HepG2 (cell line): ENCODE measurements at regions not wholly inside any gene's neighbourhood (a gene's known extent, or its start where the extent isn't known, plus 50 kb on each side); places are given as distances from the start of the nearest gene placed in this dataset.

Experiments
- ATAC-seq: fragments of 200-7000 bp; cut with Tn5 transposase; 3 replicates; pipeline ENCODE4 v1.9.1; 2020; ENCODE audit warnings: mild to moderate bottlenecking, moderate library complexity
- BruUV-seq: library from RNA; stranded (reverse); fragments of 400-500 nt; replicated peaks from 2 replicates; lab custom pipeline; 2021; lab: Mats Ljungman, UMichigan
- CTCF ChIA-PET: fragments of 300-600 bp; formaldehyde crosslinking; extraction: SDS; loops from one replicate; lab custom pipeline; 2021; ENCODE audit warnings: low total read pairs, inconsistent platforms, low intra/inter-chr PET ratio; lab: Yijun Ruan, JAX
- POLR2A ChIA-PET: fragments of 350-600 bp; sonication (Branson Sonifier 250); formaldehyde crosslinking; loops from one replicate; lab custom pipeline; 2020; ENCODE audit warnings: antibody characterized with exemption, inconsistent platforms; lab: Yijun Ruan, JAX
- DNase-seq: peaks from one replicate; pipeline ENCODE4 v3.0.0-alpha.2; 2015; ENCODE audit warnings: low spot score
- FAIRE-seq: peaks from 3 replicates; lab custom pipeline; 2011; peaks lifted over from hg19 to GRCh38; lab: Jason Lieb, UNC
- H2AFZ ChIP-seq: one replicate; pipeline ENCODE4 v1.6.1; 2011; ENCODE audit warnings: low read length, inconsistent platforms
- H3K27ac ChIP-seq: fragments of 300-600 bp; 3 replicates; pipeline ENCODE4 v1.8.0; 2011; ENCODE audit warnings: mixed run types, mild to moderate bottlenecking, mixed read lengths, low read length, inconsistent platforms; ENCODE audit not compliant: insufficient read depth; ENCODE audit errors: extremely low read length
- H3K27me3 ChIP-seq, 2 experiments: fragments of 200-600 bp in 1 of 2; 2 replicates in 1 of 2; 3 replicates in 1 of 2; pipeline versions ENCODE4 v1.6.0 to v1.8.0; 2011; ENCODE audit warnings: low read length in 2 of 2, mild to moderate bottlenecking in 2 of 2, moderate library complexity in 2 of 2, inconsistent platforms in 1 of 2; ENCODE audit not compliant: insufficient read depth in 2 of 2, control insufficient read depth in 1 of 2
- H3K36me3 ChIP-seq, 2 experiments: fragments of 200-600 bp in 1 of 2; replicated peaks in 1 of 2; 2 replicates in 1 of 2; 3 replicates in 1 of 2; pipeline versions ENCODE4 v1.5.1 to v1.8.0; 2011; ENCODE audit warnings: low read length in 2 of 2, inconsistent platforms in 1 of 2; ENCODE audit not compliant: insufficient read depth in 2 of 2, control insufficient read depth in 1 of 2
- H3K4me1 ChIP-seq: 2 replicates; pipeline ENCODE4 v1.5.1; 2012; ENCODE audit warnings: low read length, inconsistent platforms; ENCODE audit not compliant: insufficient read depth
- H3K4me2 ChIP-seq: 2 replicates; pipeline ENCODE4 v1.6.0; 2011; ENCODE audit warnings: low read depth, low read length, inconsistent platforms
- H3K4me3 ChIP-seq, 3 experiments: fragments of 200-600 bp in 1 of 3; sonication (generic), shearing (Covaris generic) in 1 of 3; replicated peaks in 1 of 3; 2 replicates each; pipeline ENCODE4 v1.5.1; 2011 to 2016; ENCODE audit warnings: low read length in 3 of 3, inconsistent platforms in 2 of 3, low read depth in 2 of 3, mild to moderate bottlenecking in 2 of 3, control low read depth in 1 of 3, mixed read lengths in 1 of 3; ENCODE audit not compliant: insufficient read depth in 1 of 3
- H3K79me2 ChIP-seq: one replicate; pipeline ENCODE4 v1.6.1; 2011; ENCODE audit warnings: low read length, inconsistent platforms; ENCODE audit not compliant: insufficient read depth
- H3K9ac ChIP-seq: 2 replicates; pipeline ENCODE4 v1.6.0; 2011; ENCODE audit warnings: mild to moderate bottlenecking, low read depth, low read length, inconsistent platforms; ENCODE audit not compliant: insufficient read depth
- H3K9me3 ChIP-seq: 2 replicates; pipeline ENCODE4 v1.5.1; 2012; ENCODE audit warnings: mild to moderate bottlenecking, low read length
- H4K20me1 ChIP-seq: 2 replicates; pipeline ENCODE4 v1.6.0; 2011; ENCODE audit warnings: inconsistent platforms, mild to moderate bottlenecking, low read length, moderate library complexity; ENCODE audit not compliant: insufficient read depth
- AGO2 ChIP-seq: fragments of 200-400 bp; formaldehyde crosslinking; optimal IDR thresholded peaks from 2 replicates; pipeline ENCODE3; 2017; ENCODE audit warnings: mild to moderate bottlenecking, low read depth, low read length, moderate library complexity
- NR0B2 ChIP-seq: sonication (generic); formaldehyde crosslinking; IDR thresholded peaks from 2 replicates; pipeline ENCODE4 v1.4.0; 2020; ENCODE audit warnings: mild to moderate bottlenecking, missing genetic modification reagents
- ONECUT2 ChIP-seq: sonication (generic); formaldehyde crosslinking; IDR thresholded peaks from 2 replicates; pipeline ENCODE4 v1.4.0; 2020; ENCODE audit warnings: missing genetic modification reagents
- PRPF4 ChIP-seq: fragments of 200-400 bp; formaldehyde crosslinking; IDR thresholded peaks from 2 replicates; pipeline ENCODE4 v1.6.1; 2016; ENCODE audit warnings: low read length, low read depth; ENCODE audit not compliant: poor library complexity, severe bottlenecking
- SNAI1 ChIP-seq: sonication (generic); formaldehyde crosslinking; IDR thresholded peaks from 2 replicates; pipeline ENCODE4 v1.5.0; 2020; ENCODE audit warnings: mild to moderate bottlenecking, missing genetic modification reagents, borderline replicate concordance
- TFE3 ChIP-seq: IDR thresholded peaks from 2 replicates; pipeline ENCODE4 v1.6.1; 2016
- ZNF446 ChIP-seq: sonication (generic); formaldehyde crosslinking; IDR thresholded peaks from 2 replicates; pipeline ENCODE4 v1.5.0; 2020; ENCODE audit warnings: mild to moderate bottlenecking, missing genetic modification reagents
- ZNF510 ChIP-seq: sonication (generic); formaldehyde crosslinking; IDR thresholded peaks from 2 replicates; pipeline ENCODE4 v1.4.0; 2020; ENCODE audit warnings: low read depth, mild to moderate bottlenecking, missing genetic modification reagents
- ZNF768 ChIP-seq: sonication (generic); formaldehyde crosslinking; IDR thresholded peaks from 2 replicates; pipeline ENCODE4 v1.4.0; 2020; ENCODE audit warnings: missing genetic modification reagents
- WGBS: methylation state at CpG from one replicate; pipeline ENCODE4 v1.1.6; 2017; ENCODE audit warnings: low lambda C conversion rate; 5-methylcytosine and 5-hydroxymethylcytosine counted together
- in situ Hi-C: cut with HindIII; loops from 2 replicates; pipeline ENCODE4 v1.10.0; 2017; ENCODE audit warnings: low pct_unique_long_range_greater_than_20kb; ENCODE audit not compliant: extremely low pct_ligation_motif_present
- intact Hi-C: fragments of 100-400 bp; cut with micrococcal nuclease; formaldehyde crosslinking; loops from one replicate; pipeline ENCODE4 v1.10.0; 2022; ENCODE audit not compliant: unreplicated experiment
- TF ChIP-seq, protein P1 (sequence below): sonication (generic); formaldehyde crosslinking; IDR thresholded peaks from 2 replicates; pipeline ENCODE4 v1.5.1; 2020; ENCODE audit warnings: missing genetic modification reagents, mild to moderate bottlenecking, borderline replicate concordance
- TF ChIP-seq, protein P2 (sequence below): sonication (generic); formaldehyde crosslinking; IDR thresholded peaks from 2 replicates; pipeline ENCODE4 v1.4.0; 2020; ENCODE audit warnings: missing genetic modification reagents, borderline replicate concordance

GRCh38 chr12:124482567-124482893 lies 84.9 kb downstream of the NCOR2 start:
- H3K9ac ChIP-seq, result no peak overlapping the region
- no peak overlapping the region for H3K27ac ChIP-seq
- intact Hi-C loops, result loop anchor here (5.0 kb wide), 1 partner anchor 35 kb away; no protein-coding TSS in a partner anchor

DNA sequence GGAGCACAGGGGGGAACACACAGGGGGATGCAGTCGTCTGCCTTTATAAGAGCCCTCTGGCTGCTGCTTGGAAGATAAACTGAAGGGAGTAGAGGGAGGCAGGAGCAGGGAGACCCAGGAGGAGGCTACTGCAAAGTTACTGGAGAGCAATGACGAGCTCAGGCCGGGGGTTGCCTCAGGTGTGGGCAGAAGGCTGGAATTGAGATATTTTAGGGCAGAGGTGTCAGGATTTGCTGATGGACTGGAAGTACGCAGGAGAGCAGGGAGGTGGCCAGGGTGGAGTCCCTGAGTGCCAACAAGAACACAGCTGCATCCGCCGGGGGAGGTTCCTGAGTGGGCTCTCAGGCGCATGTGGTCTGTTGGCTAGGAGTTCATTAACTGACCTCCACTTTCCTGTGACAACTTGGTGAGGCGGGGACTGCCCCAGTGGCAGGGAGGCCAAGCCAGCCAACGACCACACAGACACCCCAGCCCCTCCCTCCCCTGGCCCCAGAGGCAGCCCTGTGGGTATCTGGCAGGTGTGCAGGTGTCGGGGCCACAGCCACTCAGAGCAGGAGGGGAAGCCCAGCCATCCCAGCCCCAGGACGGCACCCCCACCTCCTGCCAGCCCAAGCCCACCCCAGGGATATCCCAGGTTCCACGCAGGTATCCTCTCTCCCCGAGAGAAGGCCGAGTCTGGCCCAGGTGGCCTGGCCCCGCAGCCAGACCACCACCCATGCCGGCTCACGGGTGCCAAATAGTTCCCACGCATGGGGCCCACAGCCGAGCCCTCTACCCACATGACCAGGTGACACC lies 85.4 kb downstream of the NCOR2 start:
- ChIA-PET CTCF (no interaction called here), POLR2A (no interaction called here)
- no peak for DNase-seq
- Histone ChIP-seq H3K4me3 (no peak overlapping the region), H3K9me3 (no peaks in the 10 kb centered on the region), H3K9ac (no peak overlapping the region), H3K79me2 (no peaks in the 10 kb centered on the region), H2AFZ (no peak overlapping the region), H3K36me3 (peaks cover 18 to 24% of the 10 kb centered on the region in 2 experiments), H3K4me2 (peak overlapping the region; percentile 42; the same call in 1 of the 2 replicates), H3K4me1 (peaks cover 33% of the 10 kb centered on the region), H3K27me3 (no peaks in the 10 kb centered on the region), H3K27ac (peak overlapping the region; percentile 71), H4K20me1 (0 out of 2 replicates have a peak, but pooled peaks cover 4% of the 10 kb centered on the region)
- ATAC-seq, result no peak
- FAIRE-seq, result no peak
- no TSS peak for BruUV-seq
- WGBS, result 88% methylated on average over 9 of the region's 19 CpGs
- intact Hi-C loops, result loop anchor here (5.0 kb wide), 1 partner anchor 35 kb away; no protein-coding TSS in a partner anchor
- in situ Hi-C loops, result no loop called here
- TF ChIP-seq TFE3 (CRISPR knock-in tag) (no peak), ZNF510 (no peak), SNAI1 (CRISPR knock-in tag) (no peak), AGO2 (peak; percentile 43), ONECUT2 (CRISPR knock-in tag) (no peak), PRPF4 (no peak), NR0B2 (CRISPR knock-in tag) (no peak)
- TF ChIP-seq, protein P1, sequence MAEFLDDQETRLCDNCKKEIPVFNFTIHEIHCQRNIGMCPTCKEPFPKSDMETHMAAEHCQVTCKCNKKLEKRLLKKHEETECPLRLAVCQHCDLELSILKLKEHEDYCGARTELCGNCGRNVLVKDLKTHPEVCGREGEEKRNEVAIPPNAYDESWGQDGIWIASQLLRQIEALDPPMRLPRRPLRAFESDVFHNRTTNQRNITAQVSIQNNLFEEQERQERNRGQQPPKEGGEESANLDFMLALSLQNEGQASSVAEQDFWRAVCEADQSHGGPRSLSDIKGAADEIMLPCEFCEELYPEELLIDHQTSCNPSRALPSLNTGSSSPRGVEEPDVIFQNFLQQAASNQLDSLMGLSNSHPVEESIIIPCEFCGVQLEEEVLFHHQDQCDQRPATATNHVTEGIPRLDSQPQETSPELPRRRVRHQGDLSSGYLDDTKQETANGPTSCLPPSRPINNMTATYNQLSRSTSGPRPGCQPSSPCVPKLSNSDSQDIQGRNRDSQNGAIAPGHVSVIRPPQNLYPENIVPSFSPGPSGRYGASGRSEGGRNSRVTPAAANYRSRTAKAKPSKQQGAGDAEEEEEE (CRISPR knock-in tag), result no peak
- TF ChIP-seq, protein P2, sequence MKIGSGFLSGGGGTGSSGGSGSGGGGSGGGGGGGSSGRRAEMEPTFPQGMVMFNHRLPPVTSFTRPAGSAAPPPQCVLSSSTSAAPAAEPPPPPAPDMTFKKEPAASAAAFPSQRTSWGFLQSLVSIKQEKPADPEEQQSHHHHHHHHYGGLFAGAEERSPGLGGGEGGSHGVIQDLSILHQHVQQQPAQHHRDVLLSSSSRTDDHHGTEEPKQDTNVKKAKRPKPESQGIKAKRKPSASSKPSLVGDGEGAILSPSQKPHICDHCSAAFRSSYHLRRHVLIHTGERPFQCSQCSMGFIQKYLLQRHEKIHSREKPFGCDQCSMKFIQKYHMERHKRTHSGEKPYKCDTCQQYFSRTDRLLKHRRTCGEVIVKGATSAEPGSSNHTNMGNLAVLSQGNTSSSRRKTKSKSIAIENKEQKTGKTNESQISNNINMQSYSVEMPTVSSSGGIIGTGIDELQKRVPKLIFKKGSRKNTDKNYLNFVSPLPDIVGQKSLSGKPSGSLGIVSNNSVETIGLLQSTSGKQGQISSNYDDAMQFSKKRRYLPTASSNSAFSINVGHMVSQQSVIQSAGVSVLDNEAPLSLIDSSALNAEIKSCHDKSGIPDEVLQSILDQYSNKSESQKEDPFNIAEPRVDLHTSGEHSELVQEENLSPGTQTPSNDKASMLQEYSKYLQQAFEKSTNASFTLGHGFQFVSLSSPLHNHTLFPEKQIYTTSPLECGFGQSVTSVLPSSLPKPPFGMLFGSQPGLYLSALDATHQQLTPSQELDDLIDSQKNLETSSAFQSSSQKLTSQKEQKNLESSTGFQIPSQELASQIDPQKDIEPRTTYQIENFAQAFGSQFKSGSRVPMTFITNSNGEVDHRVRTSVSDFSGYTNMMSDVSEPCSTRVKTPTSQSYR (CRISPR knock-in tag), result no peak

More at GRCh38 chr12:124482567-124482893, 84.9 kb downstream of the NCOR2 start:
- ChIA-PET POLR2A (no interaction called here), CTCF (no interaction called here)
- Histone ChIP-seq H3K79me2 (no peaks in the 10 kb centered on the region), H3K27me3 (no peaks in the 10 kb centered on the region; a peak in 1 of 5 replicates), H3K9me3 (no peaks in the 10 kb centered on the region), H2AFZ (no peak overlapping the region), H3K4me1 (peaks cover 33% of the 10 kb centered on the region), H3K4me3 (no peak overlapping the region), H3K4me2 (no peak overlapping the region), H3K36me3 (peaks cover 17 to 18% of the 10 kb centered on the region in 2 experiments), H4K20me1 (0 out of 2 replicates have a peak, but pooled peaks cover 4% of the 10 kb centered on the region)
- WGBS, result 93% methylated on average over 3 of the region's 6 CpGs
- FAIRE-seq, result no peak
- TF ChIP-seq ZNF446, result no peak
- peak; percentile 85 for TF ChIP-seq ZNF768 (CRISPR knock-in tag)
- DNase-seq, result no peak
- BruUV-seq, result no TSS peak
- in situ Hi-C loops, result no loop called here
- ATAC-seq, result no peak
